GM21825 (cell line): ENCODE measurements at regions not wholly inside any gene's neighbourhood (a gene's known extent, or its start where the extent isn't known, plus 50 kb on each side); places are given as distances from the start of the nearest gene placed in this dataset.

Source experiments
- ATAC-seq: cut with Tn5 transposase; IDR thresholded peaks from one replicate; pipeline ENCODE4 v1.9.1; 2021; ENCODE audit warnings: mild to moderate bottlenecking, moderate library complexity; ENCODE audit not compliant: unreplicated experiment

DNA sequence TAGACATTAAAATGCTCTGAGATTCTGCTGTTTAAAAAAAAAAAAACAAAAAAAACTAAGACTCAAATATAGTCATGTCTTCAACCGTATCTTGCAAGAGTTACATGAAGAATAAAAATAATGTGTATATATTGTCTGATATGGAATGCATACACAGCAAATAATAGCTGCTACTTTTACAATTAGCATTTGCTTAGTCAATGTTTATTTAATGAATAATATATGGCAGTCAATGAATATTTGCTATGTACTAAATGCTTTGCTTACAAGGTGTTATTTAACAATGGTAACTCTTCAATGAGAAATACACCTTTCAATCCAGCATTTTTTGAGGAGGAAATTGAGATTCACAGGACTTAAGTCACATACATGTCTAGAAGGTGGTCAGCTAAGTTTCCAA is 718.8 kb upstream of the SOX9 start:
- no peak for ATAC-seq

DNA sequence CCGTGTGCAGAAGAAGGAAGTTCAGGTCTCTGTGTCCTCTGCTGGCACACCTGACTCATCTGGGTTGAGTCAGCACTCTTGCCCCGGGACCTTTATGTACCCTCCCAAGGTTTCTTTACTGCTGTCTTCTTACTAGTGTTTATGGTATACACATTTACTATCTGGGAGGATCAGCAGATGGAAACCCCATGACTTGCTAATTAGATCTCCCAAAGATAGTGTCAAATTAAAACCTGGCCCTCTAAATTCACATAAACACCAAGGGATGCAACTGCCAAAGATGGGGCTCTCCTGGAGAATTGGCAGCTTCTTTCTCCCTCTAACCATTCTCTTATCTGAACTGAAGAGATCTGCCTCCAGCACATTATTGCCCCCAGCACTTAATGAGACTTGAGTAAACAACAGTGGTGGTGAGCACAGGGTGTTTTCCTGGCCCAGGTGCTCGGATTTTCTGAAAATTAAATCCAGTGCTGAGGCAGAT is 718.1 kb upstream of the SOX9 start:
- no peak for ATAC-seq

DNA sequence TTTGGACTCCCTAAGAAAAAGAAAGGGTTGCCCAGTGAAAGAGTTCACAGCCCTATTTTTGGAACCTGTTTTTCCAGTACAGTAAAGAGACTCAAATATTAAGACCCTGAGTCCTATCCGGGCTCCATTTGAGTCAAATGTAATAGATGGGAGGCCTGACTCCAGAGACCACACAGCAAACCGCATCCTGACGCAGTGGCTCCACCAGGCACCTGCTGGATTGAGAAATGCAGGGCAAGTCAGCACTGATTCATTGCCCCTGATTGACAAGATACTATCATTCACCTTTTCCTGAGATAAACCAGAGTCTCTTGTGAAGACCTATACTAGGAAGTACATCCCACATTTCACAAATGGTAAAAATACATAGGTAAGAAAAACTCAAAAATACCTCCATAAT is 715.7 kb upstream of the SOX9 start:
- no peak for ATAC-seq

DNA sequence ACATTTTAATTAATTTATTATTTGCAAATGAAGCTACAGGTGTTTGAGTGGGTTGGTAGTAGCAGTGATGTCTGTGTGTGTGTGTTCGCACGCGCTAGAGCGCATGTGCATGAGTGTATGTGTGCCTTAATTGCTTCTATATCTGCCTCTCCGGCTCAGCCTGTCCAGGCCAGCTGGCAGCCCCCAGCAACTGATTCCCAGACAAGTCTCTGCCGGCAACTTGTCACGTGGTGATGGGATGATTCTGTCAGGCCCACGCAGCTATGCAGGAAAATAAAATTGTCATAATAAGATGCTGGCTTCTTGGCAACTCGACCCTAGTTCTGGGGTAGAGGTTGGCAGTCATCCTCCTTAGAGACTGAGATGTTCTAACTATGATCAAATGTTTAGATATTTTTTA is 712.8 kb upstream of the SOX9 start:
- no peak for ATAC-seq

DNA sequence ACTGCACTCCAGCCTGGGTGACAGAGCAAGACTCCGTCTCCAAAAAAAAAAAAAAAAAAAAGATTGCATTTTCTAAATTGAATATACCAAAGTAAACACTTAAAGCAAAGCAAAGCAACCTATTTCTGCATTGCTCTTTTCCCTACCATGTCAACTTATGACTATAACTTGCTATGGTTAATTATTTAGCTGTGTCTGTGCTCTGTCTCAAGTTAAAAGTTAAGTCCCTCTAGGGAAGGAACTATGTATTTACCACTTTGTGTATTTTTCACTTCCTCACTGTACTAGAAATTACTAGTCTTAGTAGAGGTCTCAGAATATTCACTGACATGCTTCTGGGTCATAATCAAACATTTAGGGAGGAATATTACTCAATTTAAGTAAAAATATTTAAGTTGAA is 711.7 kb upstream of the SOX9 start:
- ATAC-seq = no peak

DNA sequence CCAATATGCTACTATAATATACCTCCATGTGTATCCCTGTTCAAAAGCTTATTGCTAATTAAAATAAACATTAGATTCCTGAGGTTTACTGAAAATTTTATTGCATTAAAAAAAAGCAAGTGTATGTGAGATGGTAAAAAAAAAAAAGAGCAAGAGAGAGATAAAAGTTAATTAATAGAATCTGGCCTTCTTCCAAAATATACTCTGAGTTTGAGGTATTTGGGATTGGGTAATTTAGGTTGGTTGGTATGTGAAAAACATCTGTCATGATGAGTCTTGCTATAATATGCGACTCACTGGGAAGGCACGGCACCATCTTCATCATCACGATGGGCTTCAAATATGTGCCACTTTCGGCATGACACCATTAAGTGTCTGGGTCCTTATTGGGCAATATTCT is 711.1 kb upstream of the SOX9 start:
- ATAC-seq = no peak

DNA sequence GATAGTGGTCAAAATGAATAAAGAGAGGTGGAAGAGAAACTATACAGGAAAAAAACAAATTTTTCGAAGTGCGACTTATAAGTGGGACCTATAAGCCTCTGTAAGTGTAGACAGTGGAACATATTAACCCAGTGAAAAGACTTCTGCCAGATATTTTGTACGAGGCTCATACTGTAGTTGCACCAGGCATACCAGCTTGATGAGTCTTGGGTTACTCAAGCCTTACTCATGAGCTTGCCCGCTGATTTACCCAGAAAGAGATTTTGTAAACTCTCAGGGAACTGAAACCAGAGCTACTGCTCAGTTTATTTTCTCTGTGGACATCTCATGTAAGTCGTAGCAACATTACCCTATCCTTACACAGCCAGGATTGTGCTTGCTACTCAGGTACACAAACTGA is 708.0 kb upstream of the SOX9 start:
- ATAC-seq = no peak

DNA sequence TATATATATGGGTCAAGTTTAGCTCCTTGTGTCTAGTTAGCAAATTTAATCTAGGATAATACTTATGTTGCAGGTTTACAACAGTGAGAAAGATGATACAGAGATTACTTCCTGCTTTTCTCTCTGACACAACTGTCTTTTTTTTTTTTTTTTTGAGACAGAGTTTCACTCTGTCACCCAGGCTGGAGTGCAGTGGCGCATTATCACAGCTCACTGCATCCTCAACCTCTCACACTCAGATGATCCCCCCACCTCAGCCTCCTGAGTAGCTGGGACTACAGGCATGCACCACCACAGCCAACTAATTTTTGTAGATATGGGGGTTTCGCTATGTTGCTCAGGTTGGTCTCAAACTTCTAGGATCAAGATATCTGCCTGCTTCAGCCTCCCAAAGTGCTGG is 706.9 kb upstream of the SOX9 start:
- ATAC-seq = no peak

DNA sequence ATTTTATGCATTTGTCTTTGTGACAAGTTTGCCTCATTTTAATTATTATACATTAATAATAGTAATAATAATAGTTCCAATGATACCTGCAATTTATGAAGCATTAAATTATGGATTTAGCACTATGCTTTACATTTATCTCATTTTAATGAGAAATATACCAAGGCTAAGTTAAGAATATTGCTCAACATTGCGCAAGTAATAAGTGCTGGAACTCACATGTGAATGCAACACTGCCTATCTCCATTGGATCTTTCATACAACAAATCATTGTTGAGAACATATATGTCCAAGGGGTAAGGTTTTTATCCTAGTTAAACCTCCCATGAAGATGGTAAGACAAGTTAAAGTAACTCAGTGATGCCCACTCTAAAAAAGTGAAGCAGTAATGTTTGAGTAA is 703.7 kb upstream of the SOX9 start:
- no peak for ATAC-seq

DNA sequence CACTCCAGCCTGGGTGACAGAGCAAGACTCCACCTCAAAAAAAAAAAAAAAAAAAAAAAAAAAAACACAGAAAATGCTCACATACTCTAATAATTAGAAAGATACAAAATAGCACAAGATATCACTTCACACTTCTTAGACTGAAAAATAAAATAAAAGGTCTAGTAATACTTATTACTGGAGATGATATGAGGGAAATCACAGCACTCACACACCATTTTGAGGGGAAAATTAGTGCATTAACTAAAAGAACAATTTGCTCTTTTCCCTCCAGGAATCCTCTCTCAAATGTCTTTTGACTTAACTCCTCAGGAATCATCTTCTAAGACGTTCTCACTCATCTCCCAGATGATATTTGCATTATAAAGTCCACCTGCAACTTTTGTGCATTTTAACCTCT is 697.9 kb upstream of the SOX9 start:
- no peak for ATAC-seq

DNA sequence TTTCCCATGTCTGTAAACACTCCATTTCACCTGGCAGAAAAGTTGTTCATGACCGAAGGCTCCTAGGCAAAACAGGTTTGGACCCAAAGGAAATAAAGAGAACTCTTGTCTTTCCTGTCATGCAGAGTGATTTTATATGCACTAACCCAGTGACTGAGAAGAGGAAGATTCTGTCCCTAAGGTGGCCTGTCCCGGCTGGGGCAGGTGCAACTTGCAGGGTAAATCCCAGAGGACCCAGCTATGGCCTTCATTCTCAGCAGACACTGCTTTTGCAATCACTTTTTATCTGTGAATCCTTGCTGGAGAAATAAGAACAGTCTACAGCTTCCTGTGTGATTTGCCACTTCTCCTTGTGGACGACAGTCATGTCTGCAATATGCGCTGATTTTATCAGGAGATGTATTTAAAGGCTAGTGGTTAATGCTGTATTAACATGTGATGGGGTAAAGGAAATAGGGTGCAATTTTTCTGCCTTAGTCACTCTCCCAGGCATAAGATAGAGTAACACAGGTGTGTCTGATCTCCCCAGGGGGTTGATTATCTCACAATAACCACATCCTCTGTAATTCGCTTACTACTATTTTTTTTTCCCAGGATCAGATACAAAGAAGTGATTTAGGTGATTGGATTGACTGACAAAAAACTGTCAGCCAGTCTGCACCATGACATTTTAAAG is 696.8 kb upstream of the SOX9 start:
- ATAC-seq = no peak

DNA sequence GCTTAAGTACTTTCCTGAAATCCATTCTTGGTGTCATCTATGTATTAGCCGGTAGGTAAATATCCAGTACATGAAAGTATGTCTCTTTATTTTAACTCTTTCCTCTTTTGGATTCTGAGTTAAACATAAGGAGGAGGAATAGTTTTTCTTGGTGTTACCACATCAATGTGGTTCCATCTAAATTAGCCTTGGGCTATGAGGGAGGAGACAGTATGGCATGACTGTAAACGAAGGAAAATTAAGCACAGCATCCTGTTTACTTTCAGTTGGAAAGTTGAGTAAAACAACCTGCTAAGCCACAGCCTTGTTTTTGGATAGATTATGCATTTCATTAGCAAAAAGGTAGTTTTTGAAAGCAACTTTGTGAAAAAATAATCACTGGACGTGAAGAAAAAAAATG is 693.0 kb upstream of the SOX9 start:
- ATAC-seq = no peak

DNA sequence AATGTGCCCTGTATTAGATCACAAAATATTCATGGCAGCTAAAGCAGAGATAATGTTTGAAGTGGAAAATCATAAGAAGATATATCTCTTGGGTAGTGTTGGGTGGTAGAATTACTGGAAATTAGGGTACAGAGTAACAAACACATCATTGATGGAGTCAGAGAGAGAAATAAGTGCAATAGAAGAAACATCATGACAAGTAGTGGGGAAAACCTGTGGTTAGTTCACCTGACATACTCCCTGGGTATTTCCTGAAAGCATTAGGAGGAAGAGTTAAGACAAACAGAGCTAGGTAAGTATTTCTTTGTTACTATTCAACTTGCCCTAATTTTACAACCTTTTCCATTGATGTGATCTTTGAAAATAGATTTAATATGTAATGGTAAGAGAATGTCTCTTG is 691.9 kb upstream of the SOX9 start:
- ATAC-seq = no peak

DNA sequence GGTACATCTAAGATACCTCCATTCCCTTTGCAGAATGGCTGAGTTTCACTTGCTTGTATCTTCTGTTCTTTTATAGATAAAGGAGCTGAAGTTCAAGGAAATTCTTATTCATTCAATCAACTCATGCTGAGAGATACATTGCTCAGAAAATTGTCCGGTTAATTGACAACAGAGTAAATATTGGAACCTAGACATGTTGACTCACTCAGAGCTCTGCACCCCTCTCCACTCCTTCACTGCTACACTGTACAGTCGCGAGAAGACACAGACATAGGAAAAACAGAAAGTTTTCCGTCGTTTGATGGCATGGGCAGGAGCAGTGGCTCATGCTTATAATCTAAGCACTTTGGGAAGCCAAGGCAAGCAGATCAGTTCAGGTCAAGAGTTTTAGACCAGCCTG is 690.5 kb upstream of the SOX9 start:
- ATAC-seq = no peak

DNA sequence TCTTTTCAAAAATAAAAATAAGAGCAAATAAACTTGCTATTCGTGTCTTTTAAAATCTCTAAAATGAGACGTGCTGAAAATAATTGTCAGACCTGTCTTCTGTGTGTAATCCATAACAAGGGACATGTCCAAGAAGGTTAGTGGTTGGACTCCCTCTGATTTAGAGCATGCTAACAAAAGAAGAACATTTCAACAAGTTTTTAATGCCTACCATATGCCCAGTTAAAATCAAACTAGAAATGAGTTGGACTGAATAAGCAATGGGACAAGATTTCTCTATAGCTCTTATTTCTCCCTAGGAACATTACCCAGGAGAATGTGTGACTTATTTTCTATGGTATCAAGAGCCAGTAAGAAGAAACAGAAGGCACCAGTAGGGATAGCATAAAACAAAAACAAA is 689.7 kb upstream of the SOX9 start:
- no peak for ATAC-seq

DNA sequence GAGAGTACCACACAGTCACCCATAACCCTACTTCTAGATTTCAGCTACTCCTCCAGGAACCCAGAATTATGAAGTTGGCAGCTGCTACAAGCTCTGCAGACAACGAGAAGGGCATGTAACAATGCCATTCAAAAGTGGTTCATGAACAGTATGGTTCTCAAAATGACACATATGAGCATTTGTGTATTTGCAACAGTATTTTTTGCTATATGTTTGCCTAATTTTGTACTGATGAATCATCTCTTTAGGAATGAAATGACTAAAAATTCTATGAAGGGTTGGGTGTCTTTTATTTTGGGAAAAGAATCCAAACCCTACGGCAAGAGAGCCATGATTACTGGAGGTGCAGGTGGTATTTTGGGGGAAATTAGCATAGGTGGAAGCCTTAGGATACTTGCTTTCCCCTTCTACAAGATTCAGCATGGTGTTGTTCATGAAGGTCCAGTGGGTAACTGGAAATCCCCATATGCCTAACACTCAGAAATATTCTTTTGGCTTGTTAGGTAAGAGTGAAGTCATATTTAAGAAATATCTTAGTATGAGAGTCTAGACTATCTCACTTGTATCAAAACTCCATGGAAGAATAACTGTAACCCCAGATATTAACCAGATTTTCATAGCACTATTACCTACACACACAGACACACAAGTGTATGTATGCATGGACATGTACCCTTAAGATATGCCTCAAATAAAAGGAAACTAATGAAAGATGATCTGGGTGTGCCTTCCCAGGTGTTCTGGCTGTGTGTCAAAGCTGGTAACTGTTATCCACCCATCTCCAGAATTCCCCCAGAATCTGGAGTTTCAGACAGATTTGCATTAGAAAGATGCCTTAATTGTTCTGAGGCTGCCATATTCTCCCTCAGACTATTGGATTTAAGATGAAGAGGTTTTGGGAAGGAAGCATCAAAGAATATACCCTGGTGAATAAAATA is 688.2 kb upstream of the SOX9 start:
- ATAC-seq = no peak

DNA sequence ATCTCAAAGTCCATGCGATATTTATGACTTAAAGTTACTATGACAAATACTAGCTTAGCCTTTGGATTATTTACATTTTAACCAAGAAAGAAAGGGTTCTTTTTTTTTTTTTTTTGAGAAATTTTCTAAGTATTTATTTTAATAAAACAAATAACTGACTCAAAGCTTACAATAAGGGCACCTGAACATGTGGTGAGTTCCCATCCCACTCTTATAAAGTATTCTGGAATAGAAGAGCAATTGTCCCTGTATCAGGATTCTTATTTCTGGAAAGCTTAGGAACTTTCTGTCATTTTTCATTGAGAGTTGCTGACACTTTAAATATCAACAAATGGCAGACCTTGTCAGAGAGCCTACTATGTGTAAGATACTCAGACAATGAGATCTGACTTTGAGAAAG is 686.1 kb upstream of the SOX9 start:
- ATAC-seq = no peak

DNA sequence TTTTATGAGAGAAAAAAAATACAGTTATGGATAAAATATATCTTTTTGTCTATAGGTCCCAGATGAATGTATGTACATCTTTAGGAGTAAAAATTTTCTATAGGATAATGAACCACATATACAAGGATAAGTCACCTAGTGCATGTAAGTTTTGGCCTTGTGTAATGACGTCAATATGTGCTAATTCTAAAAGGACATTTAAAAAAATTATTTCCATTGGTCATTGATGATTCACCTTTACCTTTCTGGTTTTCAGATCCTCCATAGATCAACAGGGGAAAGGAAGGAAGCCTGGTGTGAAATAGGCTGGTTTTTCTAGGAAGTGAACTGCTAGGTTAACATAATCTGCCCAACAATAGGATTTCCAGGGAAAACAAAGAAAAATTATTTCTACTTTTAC is 684.3 kb upstream of the SOX9 start:
- ATAC-seq = no peak

DNA sequence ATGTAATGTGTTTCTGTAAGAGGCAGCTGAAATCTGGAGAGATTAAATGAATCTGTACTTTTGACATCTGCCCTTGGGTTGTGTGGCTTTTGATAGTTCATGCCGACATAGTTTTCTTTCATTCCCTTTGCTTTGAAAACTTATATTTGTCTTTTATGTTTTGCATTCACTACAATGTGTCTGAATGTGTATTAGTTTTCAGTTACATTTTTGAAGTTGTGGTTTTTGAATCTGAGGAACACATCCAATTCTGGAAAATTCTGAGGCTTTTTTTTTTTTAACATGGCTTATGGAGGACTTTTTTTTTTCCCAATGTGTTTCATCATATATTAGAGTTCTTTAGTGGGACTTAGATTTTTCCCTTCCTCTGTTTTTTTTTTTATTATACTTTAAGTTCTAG is 683.7 kb upstream of the SOX9 start:
- no peak for ATAC-seq

DNA sequence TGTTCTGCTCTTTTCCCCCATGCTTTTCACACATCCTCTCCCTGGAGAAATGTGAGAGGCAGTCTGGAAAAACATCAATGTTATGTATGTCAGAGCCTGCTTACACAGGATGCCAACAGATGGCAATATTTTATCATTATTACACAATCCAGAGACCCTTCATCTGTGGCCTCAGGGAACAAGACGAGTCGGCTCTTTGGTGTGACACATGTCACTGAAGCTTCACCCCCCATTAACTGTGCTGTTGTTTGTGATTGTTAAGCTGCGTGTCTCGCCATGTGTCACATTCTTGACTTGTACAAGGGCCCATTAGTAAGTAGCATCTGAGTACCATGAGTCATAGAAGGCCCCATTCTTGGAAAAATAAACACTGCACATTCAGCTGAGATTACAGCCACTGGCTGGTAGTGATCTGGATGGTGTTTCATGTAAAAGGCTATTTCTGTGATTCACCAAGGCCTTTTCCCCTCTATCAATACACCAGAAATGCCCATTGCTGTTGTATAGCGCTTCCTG is 682.1 kb upstream of the SOX9 start:
- no peak for ATAC-seq

DNA sequence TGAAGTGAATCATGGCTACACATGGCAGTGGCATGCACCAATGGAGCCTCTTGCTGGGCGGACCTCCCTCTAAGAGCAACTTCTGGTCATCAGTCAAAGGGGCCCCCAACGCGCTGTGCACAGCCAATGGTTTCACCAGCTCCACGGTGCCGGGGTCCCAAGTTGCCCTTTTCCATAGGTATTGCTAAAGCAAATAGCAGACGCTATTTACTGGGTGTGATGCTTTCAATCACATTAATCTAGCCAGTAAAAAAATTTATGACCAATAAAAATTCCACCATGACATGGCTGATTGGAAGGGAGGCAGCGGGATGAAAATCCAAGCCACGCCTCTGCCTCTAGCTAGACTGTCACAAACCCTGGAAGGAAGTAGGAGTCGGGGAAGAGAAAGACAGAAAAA is 680.3 kb upstream of the SOX9 start:
- ATAC-seq = no peak

DNA sequence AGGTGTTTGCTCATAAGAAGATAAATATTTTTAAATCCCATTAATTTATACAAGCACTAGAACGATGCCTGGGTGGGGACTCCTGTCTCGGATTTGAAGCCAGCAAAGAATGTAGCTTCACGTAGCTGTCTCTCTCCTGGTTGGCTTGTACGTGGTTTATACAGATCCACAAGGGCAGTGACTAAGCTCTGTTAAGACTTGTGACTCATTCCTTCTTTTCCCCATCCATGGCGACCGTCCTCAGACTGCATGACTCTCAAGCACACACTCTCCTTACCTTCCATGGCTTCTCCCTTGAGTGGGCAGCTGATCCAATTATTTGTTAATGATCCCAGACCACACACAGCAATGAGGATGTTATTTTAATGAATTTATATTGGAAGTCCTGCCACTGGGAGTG is 679.7 kb upstream of the SOX9 start:
- no peak for ATAC-seq
